Activated naive CD8-positive, alpha-beta T cell treated with anti-CD3 and anti-CD28 coated beads, Interleukin-2, amount 50 U/mL, for 24 hours (primary cell): ENCODE measurements at regions not wholly inside any gene's neighbourhood (a gene's known extent, or its start where the extent isn't known, plus 50 kb on each side); places are given as distances from the start of the nearest gene placed in this dataset.
"Not testable (repeated sequence)": the region's sequence is repeated elsewhere in the genome, so short reads cannot be mapped to it uniquely, and the experiment has no call there.

Experiments used
- ATAC-seq: fragments of 150-1000 bp; cut with Tn5 transposase; one replicate; pipeline ENCODE4 v1.10.0; 2021
- DNase-seq: peaks from one replicate; pipeline ENCODE4 v3.0.0; 2021
- H3K27ac Mint-ChIP-seq: one replicate; pipeline ENCODE4 v1.8.0; 2021; ENCODE audit warnings: mild to moderate bottlenecking, mixed read lengths
- H3K27me3 Mint-ChIP-seq: one replicate; pipeline ENCODE4 v1.8.0; 2021; ENCODE audit warnings: mixed read lengths
- H3K36me3 Mint-ChIP-seq: one replicate; pipeline ENCODE4 v1.8.0; 2021; ENCODE audit warnings: low read depth, mixed read lengths
- H3K4me1 Mint-ChIP-seq: one replicate; pipeline ENCODE4 v1.8.0; 2021; ENCODE audit warnings: mixed read lengths
- H3K4me3 Mint-ChIP-seq: one replicate; pipeline ENCODE4 v1.8.0; 2021; ENCODE audit warnings: mild to moderate bottlenecking, moderate library complexity, mixed read lengths
- H3K9me3 Mint-ChIP-seq: one replicate; pipeline ENCODE4 v1.8.0; 2021; ENCODE audit warnings: mixed read lengths

- no peaks in the 10 kb centered on the region for H3K4me1 Mint-ChIP-seq
- H3K4me3 Mint-ChIP-seq = no peak overlapping the region
- H3K27me3 Mint-ChIP-seq = no peaks in the 10 kb centered on the region
- H3K27ac Mint-ChIP-seq = no peak overlapping the region
- ATAC-seq (no peak), DNase-seq (no peak)
- no peaks in the 10 kb centered on the region for H3K36me3 Mint-ChIP-seq
- H3K9me3 Mint-ChIP-seq = no peaks in the 10 kb centered on the region
These were observed 126.0 kb upstream of the TENT5A start for GRCh38 chr6:81878479-81878878.

DNA sequence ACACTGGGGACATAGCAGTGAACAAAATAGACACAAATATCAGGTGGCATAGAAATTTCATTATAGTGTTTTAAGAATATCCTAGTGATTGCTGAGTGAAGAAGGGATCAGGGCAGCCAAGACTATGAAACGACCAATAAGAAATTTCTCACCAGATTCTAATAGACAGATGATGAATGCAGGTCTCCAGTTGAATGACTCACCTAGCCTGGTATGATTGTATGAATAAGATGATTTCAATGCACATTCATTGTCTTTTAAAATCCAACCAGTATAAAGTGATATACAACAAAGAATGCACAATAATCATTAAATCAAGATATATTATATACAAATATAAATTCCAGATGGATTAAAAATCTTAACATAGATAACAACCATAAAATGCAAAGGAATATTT is 124.5 kb upstream of the TENT5A start:
- DNase-seq (no peak), ATAC-seq (no peak)
- H3K4me3 Mint-ChIP-seq = no peak overlapping the region
- H3K27ac Mint-ChIP-seq = no peak overlapping the region
- no peaks in the 10 kb centered on the region for H3K4me1 Mint-ChIP-seq
- no peaks in the 10 kb centered on the region for H3K36me3 Mint-ChIP-seq
- peaks cover 4% of the 10 kb centered on the region for H3K9me3 Mint-ChIP-seq
- H3K27me3 Mint-ChIP-seq = no peaks in the 10 kb centered on the region

DNA sequence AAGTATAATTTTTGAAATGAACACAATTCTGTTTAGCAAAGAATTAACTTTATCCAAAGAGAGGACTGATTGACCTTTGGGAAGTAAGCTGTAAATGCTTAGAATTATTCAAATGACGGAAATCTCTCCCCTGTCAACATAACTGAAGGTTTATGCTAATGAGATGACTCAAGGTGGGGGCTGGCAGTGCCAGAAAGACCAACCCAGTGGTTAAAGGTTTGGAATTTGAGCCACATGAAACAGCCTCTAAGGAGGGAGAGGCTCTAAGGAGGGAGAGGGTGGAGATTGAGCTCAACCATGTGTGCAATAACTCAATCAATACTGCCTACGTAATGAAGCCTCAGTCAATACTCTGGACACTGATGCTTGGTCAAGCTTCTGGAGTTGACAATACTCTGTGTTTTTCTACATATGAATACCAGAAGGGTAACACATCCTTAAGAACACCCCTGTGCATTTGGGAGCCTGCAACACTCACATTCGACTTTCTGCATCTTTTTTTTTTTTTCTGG is 123.4 kb upstream of the TENT5A start:
- H3K36me3 Mint-ChIP-seq = no peaks in the 10 kb centered on the region
- no peak overlapping the region for H3K27ac Mint-ChIP-seq
- peaks cover 4% of the 10 kb centered on the region for H3K9me3 Mint-ChIP-seq
- no peaks in the 10 kb centered on the region for H3K4me1 Mint-ChIP-seq
- no peak overlapping the region for H3K4me3 Mint-ChIP-seq
- DNase-seq (no peak), ATAC-seq (no peak)
- no peaks in the 10 kb centered on the region for H3K27me3 Mint-ChIP-seq

- H3K27me3 Mint-ChIP-seq, H3K27ac Mint-ChIP-seq, DNase-seq, H3K36me3 Mint-ChIP-seq, H3K4me3 Mint-ChIP-seq, H3K9me3 Mint-ChIP-seq, ATAC-seq, H3K4me1 Mint-ChIP-seq: not testable (repeated sequence)
These were observed 117.4 kb upstream of the TENT5A start for GRCh38 chr6:81869749-81870508.

- DNase-seq = no peak
These were observed 113.2 kb upstream of the TENT5A start for GRCh38 chr6:81865712-81866111.

GRCh38 chr6:81864124-81864523 is 111.6 kb upstream of the TENT5A start:
- Mint-ChIP-seq H3K27ac (no peak overlapping the region), H3K4me1 (no peaks in the 10 kb centered on the region), H3K27me3 (no peaks in the 10 kb centered on the region), H3K4me3 (no peak overlapping the region), H3K9me3 (no peaks in the 10 kb centered on the region), H3K36me3 (no peaks in the 10 kb centered on the region)
- DNase-seq = no peak
- no peak for ATAC-seq

More at GRCh38 chr6:81865712-81866111, 113.2 kb upstream of the TENT5A start:
- no peaks in the 10 kb centered on the region for H3K4me1 Mint-ChIP-seq
- no peak overlapping the region for H3K27ac Mint-ChIP-seq
- H3K9me3 Mint-ChIP-seq = no peaks in the 10 kb centered on the region
- H3K36me3 Mint-ChIP-seq = no peaks in the 10 kb centered on the region
- H3K27me3 Mint-ChIP-seq = no peaks in the 10 kb centered on the region
- no peak for ATAC-seq
- H3K4me3 Mint-ChIP-seq = no peak overlapping the region

DNA sequence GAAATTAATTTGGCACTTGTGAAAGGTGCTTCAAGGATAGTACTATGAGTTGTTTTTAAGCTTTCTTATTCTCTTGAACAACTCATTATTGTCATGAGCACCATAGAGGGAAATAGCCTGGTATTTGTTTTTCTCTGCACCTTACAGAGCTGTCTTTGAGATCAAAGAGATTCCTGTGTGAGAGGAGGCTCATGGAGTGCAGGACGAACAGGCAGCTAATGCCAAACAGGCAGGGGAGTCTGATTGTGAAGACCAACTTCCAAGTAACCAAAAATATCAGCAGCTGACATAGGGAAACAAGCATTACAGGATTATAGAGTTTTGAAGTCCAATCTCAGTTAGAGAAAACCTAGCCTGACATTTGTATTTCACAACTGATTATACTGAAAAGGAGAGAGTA is 110.6 kb upstream of the TENT5A start:
- no peaks in the 10 kb centered on the region for H3K4me1 Mint-ChIP-seq
- ATAC-seq = no peak
- H3K27me3 Mint-ChIP-seq = no peaks in the 10 kb centered on the region
- no peak for DNase-seq
- no peaks in the 10 kb centered on the region for H3K9me3 Mint-ChIP-seq
- no peak overlapping the region for H3K4me3 Mint-ChIP-seq
- H3K36me3 Mint-ChIP-seq = no peaks in the 10 kb centered on the region
- no peak overlapping the region for H3K27ac Mint-ChIP-seq

- no peak overlapping the region for H3K4me3 Mint-ChIP-seq
- ATAC-seq = no peak
- H3K9me3 Mint-ChIP-seq = no peaks in the 10 kb centered on the region
- DNase-seq = no peak
- no peaks in the 10 kb centered on the region for H3K27me3 Mint-ChIP-seq
- no peaks in the 10 kb centered on the region for H3K4me1 Mint-ChIP-seq
- no peak overlapping the region for H3K27ac Mint-ChIP-seq
- no peaks in the 10 kb centered on the region for H3K36me3 Mint-ChIP-seq
These were observed 108.8 kb upstream of the TENT5A start for GRCh38 chr6:81861281-81861680.

GRCh38 chr6:81859884-81860283 is 107.4 kb upstream of the TENT5A start:
- DNase-seq = no peak
- no peak for ATAC-seq
- no peaks in the 10 kb centered on the region for H3K4me1 Mint-ChIP-seq
- no peaks in the 10 kb centered on the region for H3K9me3 Mint-ChIP-seq
- no peaks in the 10 kb centered on the region for H3K36me3 Mint-ChIP-seq
- no peak overlapping the region for H3K4me3 Mint-ChIP-seq
- H3K27ac Mint-ChIP-seq = no peak overlapping the region
- no peaks in the 10 kb centered on the region for H3K27me3 Mint-ChIP-seq

DNA sequence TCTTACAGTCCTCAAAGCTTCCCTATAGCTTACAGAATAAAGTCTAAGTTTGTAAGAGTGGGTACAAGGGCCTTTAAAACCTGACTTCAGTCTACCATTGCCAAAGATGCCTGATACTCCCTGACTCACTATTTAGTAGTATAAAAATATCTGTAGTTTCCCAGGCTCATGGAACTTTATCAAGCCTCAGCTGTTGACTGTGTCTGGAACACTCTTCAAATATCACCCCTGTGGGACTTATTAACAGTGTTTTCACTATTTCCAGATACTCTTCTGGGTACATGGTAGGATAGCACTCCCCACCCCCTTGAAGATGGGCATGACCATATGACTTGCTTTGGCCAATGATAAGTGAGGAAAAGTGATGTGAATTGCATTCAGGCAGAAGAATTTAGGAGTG is 105.3 kb upstream of the TENT5A start:
- no peaks in the 10 kb centered on the region for H3K27me3 Mint-ChIP-seq
- no peak overlapping the region for H3K27ac Mint-ChIP-seq
- H3K4me3 Mint-ChIP-seq = no peak overlapping the region
- ATAC-seq = no peak
- peaks cover under 1% of the 10 kb centered on the region for H3K9me3 Mint-ChIP-seq
- DNase-seq = no peak
- no peaks in the 10 kb centered on the region for H3K36me3 Mint-ChIP-seq
- H3K4me1 Mint-ChIP-seq = no peaks in the 10 kb centered on the region

- DNase-seq (no peak), ATAC-seq (no peak)
- no peak overlapping the region for H3K4me3 Mint-ChIP-seq
- no peaks in the 10 kb centered on the region for H3K4me1 Mint-ChIP-seq
- H3K27ac Mint-ChIP-seq = no peak overlapping the region
- peaks cover 4% of the 10 kb centered on the region for H3K9me3 Mint-ChIP-seq
- H3K36me3 Mint-ChIP-seq = no peaks in the 10 kb centered on the region
- H3K27me3 Mint-ChIP-seq = no peaks in the 10 kb centered on the region
These were observed 104.4 kb upstream of the TENT5A start for GRCh38 chr6:81856872-81857271.

DNA sequence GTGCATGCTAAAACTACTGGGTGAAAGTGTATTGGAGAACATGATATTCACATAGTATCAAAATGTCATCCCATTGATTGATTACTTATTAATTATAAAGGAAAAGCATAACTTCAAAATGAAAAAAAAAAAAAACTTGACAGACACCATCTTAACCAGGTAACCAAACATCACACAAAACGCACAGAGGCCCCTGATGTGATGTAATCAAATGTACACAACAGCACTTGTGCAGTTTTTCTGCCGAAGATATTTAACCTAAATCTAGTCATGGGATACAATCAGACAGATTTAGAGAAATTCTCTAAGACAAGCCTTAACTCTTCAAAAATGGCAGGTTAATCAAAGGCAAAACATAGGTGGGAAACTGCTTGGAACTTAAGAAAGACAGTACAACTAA is 102.0 kb upstream of the TENT5A start:
- H3K4me3 Mint-ChIP-seq = no peak overlapping the region
- DNase-seq = no peak
- ATAC-seq = no peak
- no peak overlapping the region for H3K27ac Mint-ChIP-seq
- no peaks in the 10 kb centered on the region for H3K27me3 Mint-ChIP-seq
- H3K36me3 Mint-ChIP-seq = no peaks in the 10 kb centered on the region
- H3K9me3 Mint-ChIP-seq = peaks cover 12% of the 10 kb centered on the region
- no peaks in the 10 kb centered on the region for H3K4me1 Mint-ChIP-seq

GRCh38 chr6:81853975-81854374 is 101.5 kb upstream of the TENT5A start:
- no peak overlapping the region for H3K27ac Mint-ChIP-seq
- no peak for ATAC-seq
- no peak overlapping the region for H3K4me3 Mint-ChIP-seq
- H3K27me3 Mint-ChIP-seq = peaks cover 2% of the 10 kb centered on the region
- H3K36me3 Mint-ChIP-seq = no peaks in the 10 kb centered on the region
- DNase-seq = no peak
- peaks cover 12% of the 10 kb centered on the region for H3K9me3 Mint-ChIP-seq
- H3K4me1 Mint-ChIP-seq = no peaks in the 10 kb centered on the region

GRCh38 chr6:81849248-81849647 is 96.8 kb upstream of the TENT5A start:
- DNase-seq (no peak), ATAC-seq (no peak)
- Mint-ChIP-seq H3K4me3 (no peak overlapping the region), H3K9me3 (peaks cover 16% of the 10 kb centered on the region), H3K27ac (no peak overlapping the region), H3K4me1 (no peaks in the 10 kb centered on the region), H3K36me3 (no peaks in the 10 kb centered on the region), H3K27me3 (peaks cover 2% of the 10 kb centered on the region)

DNA sequence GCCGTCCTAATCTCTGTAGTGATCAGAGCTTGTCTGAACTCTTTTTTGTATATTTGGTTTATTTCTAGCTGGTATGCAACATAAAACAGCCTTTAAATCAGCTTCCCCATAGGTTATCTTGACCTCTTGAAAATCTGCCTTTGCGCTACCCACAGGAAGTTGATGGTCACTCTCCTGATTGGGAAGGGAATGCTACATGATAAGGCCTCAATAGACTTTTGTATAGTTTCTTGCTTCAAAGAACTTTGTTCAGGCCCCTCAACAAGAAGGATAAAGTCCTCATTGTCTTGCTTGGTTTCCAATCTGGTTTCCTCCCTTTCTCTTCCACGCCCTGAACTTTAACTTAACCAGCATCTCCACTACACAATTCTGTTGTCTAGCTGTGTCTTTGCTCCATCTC is 95.4 kb upstream of the TENT5A start:
- peaks cover 2% of the 10 kb centered on the region for H3K27me3 Mint-ChIP-seq
- DNase-seq = no peak
- ATAC-seq = no peak
- no peak overlapping the region for H3K27ac Mint-ChIP-seq
- H3K36me3 Mint-ChIP-seq = no peaks in the 10 kb centered on the region
- H3K4me3 Mint-ChIP-seq = no peak overlapping the region
- H3K4me1 Mint-ChIP-seq = no peaks in the 10 kb centered on the region
- H3K9me3 Mint-ChIP-seq = peaks cover 16% of the 10 kb centered on the region

GRCh38 chr6:81844686-81845085 is 92.2 kb upstream of the TENT5A start:
- ATAC-seq (no peak), DNase-seq (no peak)
- H3K4me3 Mint-ChIP-seq = no peak overlapping the region
- H3K9me3 Mint-ChIP-seq = peaks cover 4% of the 10 kb centered on the region
- no peak overlapping the region for H3K27ac Mint-ChIP-seq
- H3K36me3 Mint-ChIP-seq = no peaks in the 10 kb centered on the region
- peaks cover 2% of the 10 kb centered on the region for H3K27me3 Mint-ChIP-seq
- no peaks in the 10 kb centered on the region for H3K4me1 Mint-ChIP-seq
